WTC11 (cell line): ENCODE measurements at regions not wholly inside any gene's neighbourhood (a gene's known extent, or its start where the extent isn't known, plus 50 kb on each side); places are given as distances from the start of the nearest gene placed in this dataset.

ENCODE experiments used
- ARID4B ChIP-seq: sonication (generic); formaldehyde crosslinking; IDR thresholded peaks from 2 replicates; pipeline ENCODE4 v1.8.0; 2023; ENCODE audit warnings: missing genetic modification reagents, mild to moderate bottlenecking, borderline replicate concordance
- ATF1 ChIP-seq: sonication (generic); formaldehyde crosslinking; IDR thresholded peaks from 2 replicates; pipeline ENCODE4 v1.8.1; 2023; ENCODE audit warnings: mild to moderate bottlenecking, moderate library complexity, missing genetic modification reagents
- ATF2 ChIP-seq: sonication (generic); formaldehyde crosslinking; IDR thresholded peaks from 2 replicates; pipeline ENCODE4 v1.8.1; 2022; ENCODE audit warnings: low read depth, missing genetic modification reagents, borderline replicate concordance
- CTCF ChIP-seq: fragments of 200-600 bp; IDR thresholded peaks from 2 replicates; pipeline ENCODE4 v1.8.0; 2022; ENCODE audit warnings: antibody characterized with exemption
- EMX1 ChIP-seq: fragments of 250-450 bp; sonication (Bioruptor Pico); IDR thresholded peaks from 2 replicates; pipeline ENCODE4 v1.8.0; 2021; ENCODE audit warnings: mild to moderate bottlenecking
- ETV6 ChIP-seq: sonication (generic); formaldehyde crosslinking; IDR thresholded peaks from 2 replicates; pipeline ENCODE4 v1.8.1; 2022; ENCODE audit warnings: mild to moderate bottlenecking, missing genetic modification reagents
- STAT6 ChIP-seq: sonication (generic); formaldehyde crosslinking; conservative IDR thresholded peaks from 2 replicates; pipeline ENCODE4 v1.8.1; 2023; ENCODE audit warnings: mild to moderate bottlenecking, low read depth, missing genetic modification reagents, moderate library complexity
- TP53 ChIP-seq: sonication (generic); formaldehyde crosslinking; IDR thresholded peaks from 2 replicates; pipeline ENCODE4 v1.8.1; 2023; ENCODE audit warnings: mild to moderate bottlenecking, missing genetic modification reagents
- ZNF263 ChIP-seq: sonication (generic); formaldehyde crosslinking; IDR thresholded peaks from 2 replicates; pipeline ENCODE4 v1.8.1; 2022; ENCODE audit warnings: low read depth, mild to moderate bottlenecking, moderate library complexity, missing genetic modification reagents
- ZNF281 ChIP-seq: sonication (generic); formaldehyde crosslinking; IDR thresholded peaks from 2 replicates; pipeline ENCODE4 v1.8.0; 2023; ENCODE audit warnings: mild to moderate bottlenecking, missing genetic modification reagents
- ZNF416 ChIP-seq: fragments of 250-450 bp; sonication (Bioruptor Pico); IDR thresholded peaks from 2 replicates; pipeline ENCODE4 v1.9.0; 2021; ENCODE audit warnings: mild to moderate bottlenecking, inconsistent platforms

- TF ChIP-seq CTCF (no peak), ETV6 (CRISPR knock-in tag) (no peak), EMX1 (no peak), STAT6 (CRISPR knock-in tag) (no peak), ZNF416 (CRISPR knock-in tag) (no peak), ARID4B (CRISPR knock-in tag) (no peak), ATF1 (CRISPR knock-in tag) (no peak), TP53 (CRISPR knock-in tag) (no peak), ZNF281 (no peak), ATF2 (CRISPR knock-in tag) (no peak), ZNF263 (CRISPR knock-in tag) (no peak)
These were observed 294.1 kb downstream of the TFAP2B start for GRCh38 chr6:51112731-51113130.
